ENCODE measurements at regions not wholly inside any gene's neighbourhood (a gene's known extent, or its start where the extent isn't known, plus 50 kb on each side); places are given as distances from the start of the nearest gene placed in this dataset.

- no peak for DNase-seq (ENCODE audit: low spot score)
- Histone ChIP-seq H3K27me3 (ENCODE audit: control insufficient read depth in 4 of 4, insufficient read depth in 4 of 4, low read length in 3 of 4) (no peaks in the 10 kb centered on the region), H3K4me3 (ENCODE audit: low read depth in 1 of 3, low read length in 3 of 3) (no peak overlapping the region), H3K9me3 (ENCODE audit: control insufficient read depth in 4 of 4, low read length in 3 of 4) (no peaks in the 10 kb centered on the region), H3K4me1 (ENCODE audit: control insufficient read depth in 4 of 4, insufficient read depth in 4 of 4, low read length in 3 of 4) (no peaks in the 10 kb centered on the region), H3K27ac (ENCODE audit: low read depth in 1 of 2, low read length in 2 of 2) (no peak overlapping the region), H3K9ac (ENCODE audit: low read depth in 1 of 2, low read length in 2 of 2) (no peak overlapping the region), H3K36me3 (ENCODE audit: control insufficient read depth in 4 of 4, insufficient read depth in 3 of 4, low read depth in 1 of 4, low read length in 3 of 4) (no peaks in the 10 kb centered on the region)
- 67% methylated on average over 2 of the region's 2 CpGs for WGBS
- no peak for TF ChIP-seq ATF3 (IDR thresholded peaks at IDR 0.05)
- no peak for TF ChIP-seq CTCF (IDR thresholded peaks at IDR 0.05; ENCODE audit: low read depth, low read length, missing input control)
- TF ChIP-seq HNF4A (conservative IDR thresholded peaks at IDR 0.05), result no peak
- TF ChIP-seq EGR1 (IDR thresholded peaks at IDR 0.05; ENCODE audit: low read depth in 2 of 2), result no peak
- no peak for TF ChIP-seq ZBTB33 (IDR thresholded peaks at IDR 0.05)
- no peak for TF ChIP-seq TAF1 (conservative IDR thresholded peaks at IDR 0.05)
- TF ChIP-seq RAD21 (IDR thresholded peaks at IDR 0.05), result no peak
- TF ChIP-seq FOXA1 (IDR thresholded peaks at IDR 0.05), result no peak
- no peak for TF ChIP-seq FOXA2 (IDR thresholded peaks at IDR 0.05)
- TF ChIP-seq JUND (IDR thresholded peaks at IDR 0.05), result no peak
- no peak for TF ChIP-seq HNF4G (IDR thresholded peaks at IDR 0.05)
- no peak for TF ChIP-seq YY1 (IDR thresholded peaks at IDR 0.05)
- no peak for TF ChIP-seq RXRA (IDR thresholded peaks at IDR 0.05)
- TF ChIP-seq SP1 (IDR thresholded peaks at IDR 0.05), result no peak
- no peak for TF ChIP-seq NR2F2 (IDR thresholded peaks at IDR 0.05)
- no peak for TF ChIP-seq MAX (IDR thresholded peaks at IDR 0.05)
Measured at GRCh38 chr4:26044524-26044923, 130.5 kb downstream of the SMIM20 start.

- Histone ChIP-seq H3K27ac (ENCODE audit: low read depth in 1 of 2, low read length in 2 of 2) (no peak overlapping the region), H3K9me3 (ENCODE audit: control insufficient read depth in 4 of 4, low read length in 3 of 4) (no peaks in the 10 kb centered on the region), H3K4me3 (ENCODE audit: low read depth in 1 of 3, low read length in 3 of 3) (no peak overlapping the region), H3K9ac (ENCODE audit: low read depth in 1 of 2, low read length in 2 of 2) (no peak overlapping the region), H3K4me1 (ENCODE audit: control insufficient read depth in 4 of 4, insufficient read depth in 4 of 4, low read length in 3 of 4) (no peaks in the 10 kb centered on the region), H3K27me3 (ENCODE audit: control insufficient read depth in 4 of 4, insufficient read depth in 4 of 4, low read length in 3 of 4) (no peaks in the 10 kb centered on the region), H3K36me3 (ENCODE audit: control insufficient read depth in 4 of 4, insufficient read depth in 3 of 4, low read depth in 1 of 4, low read length in 3 of 4) (no peaks in the 10 kb centered on the region)
- TF ChIP-seq RXRA (IDR thresholded peaks at IDR 0.05), result no peak
- no peak for TF ChIP-seq HNF4A (conservative IDR thresholded peaks at IDR 0.05)
- no peak for TF ChIP-seq TAF1 (conservative IDR thresholded peaks at IDR 0.05)
- TF ChIP-seq JUND (IDR thresholded peaks at IDR 0.05), result no peak
- no peak for TF ChIP-seq NR2F2 (IDR thresholded peaks at IDR 0.05)
- no peak for TF ChIP-seq SP1 (IDR thresholded peaks at IDR 0.05)
- no peak for TF ChIP-seq ATF3 (IDR thresholded peaks at IDR 0.05)
- WGBS, result 88% methylated on average over 4 of the region's 4 CpGs
- DNase-seq (ENCODE audit: low spot score), result no peak
Measured at GRCh38 chr4:26044983-26045382, 131.0 kb downstream of the SMIM20 start.

Measured in liver (tissue), 8 donors.